GM21515 (cell line): ENCODE measurements at regions not wholly inside any gene's neighbourhood (a gene's known extent, or its start where the extent isn't known, plus 50 kb on each side); places are given as distances from the start of the nearest gene placed in this dataset.
A peak's percentile ranks its signal among the peaks of the same experiment; 100 is the strongest.
"Not testable (repeated sequence)": the region's sequence is repeated elsewhere in the genome, so short reads cannot be mapped to it uniquely, and the experiment has no call there.

Source experiments
- ATAC-seq: cut with Tn5 transposase; IDR thresholded peaks from one replicate; pipeline ENCODE4 v1.9.1; 2021; ENCODE audit not compliant: unreplicated experiment

DNA sequence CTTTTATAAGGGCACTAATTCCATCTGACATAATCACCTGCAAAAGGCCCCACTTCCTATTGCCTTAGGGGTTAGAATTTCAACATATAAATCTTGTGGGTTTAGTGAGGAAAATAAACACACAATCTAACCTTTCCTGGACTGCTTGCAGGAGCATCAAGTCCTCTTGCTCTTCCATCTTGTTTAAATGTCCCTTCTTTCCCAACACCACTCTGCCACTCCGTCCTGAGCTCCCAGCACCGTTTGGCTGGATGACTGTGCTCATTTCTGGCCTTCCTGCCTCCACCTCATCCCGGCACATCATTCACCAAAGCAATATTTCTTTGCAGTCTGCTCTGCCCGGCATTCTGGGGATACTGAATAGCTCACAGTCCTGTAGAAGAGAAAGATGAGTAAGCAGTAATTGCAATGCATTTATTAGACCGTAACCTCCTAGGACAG is 247.8 kb downstream of the BCL2 start:
- ATAC-seq = no peak

DNA sequence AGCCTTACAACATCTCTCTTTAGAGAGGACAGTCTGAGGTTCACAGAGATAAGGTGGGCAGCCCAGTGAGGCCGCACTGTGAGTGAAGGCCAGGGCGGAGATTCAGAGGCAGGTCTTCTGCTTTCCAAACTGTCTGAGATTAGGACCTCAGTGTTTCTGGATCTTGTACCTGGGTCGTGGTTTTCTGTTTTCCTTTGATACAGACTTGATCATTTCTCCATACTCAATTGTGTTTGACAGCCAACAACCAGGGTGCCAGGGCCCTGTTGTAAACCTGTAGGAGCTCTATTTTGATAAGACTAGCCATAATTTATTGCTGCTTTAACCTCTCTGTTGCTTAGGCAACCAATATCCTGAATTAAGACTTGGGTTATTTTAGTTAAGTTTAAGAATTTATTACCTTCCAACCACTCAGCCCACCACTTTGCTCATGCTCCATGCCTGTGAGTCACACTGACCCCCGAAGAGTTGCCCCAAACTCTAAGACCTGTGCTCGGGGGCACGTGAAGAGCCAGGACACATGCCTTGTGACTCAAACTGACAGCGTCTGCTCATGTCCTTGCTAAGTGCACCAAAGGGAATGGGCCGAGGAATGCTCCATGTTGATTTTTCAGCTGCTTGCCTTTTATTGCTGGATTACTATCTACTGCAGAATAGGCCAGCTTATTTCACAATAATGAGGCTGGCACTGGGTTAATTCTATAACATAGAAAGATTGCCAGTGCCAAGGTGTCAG is 248.6 kb downstream of the BCL2 start:
- ATAC-seq = no peak

DNA sequence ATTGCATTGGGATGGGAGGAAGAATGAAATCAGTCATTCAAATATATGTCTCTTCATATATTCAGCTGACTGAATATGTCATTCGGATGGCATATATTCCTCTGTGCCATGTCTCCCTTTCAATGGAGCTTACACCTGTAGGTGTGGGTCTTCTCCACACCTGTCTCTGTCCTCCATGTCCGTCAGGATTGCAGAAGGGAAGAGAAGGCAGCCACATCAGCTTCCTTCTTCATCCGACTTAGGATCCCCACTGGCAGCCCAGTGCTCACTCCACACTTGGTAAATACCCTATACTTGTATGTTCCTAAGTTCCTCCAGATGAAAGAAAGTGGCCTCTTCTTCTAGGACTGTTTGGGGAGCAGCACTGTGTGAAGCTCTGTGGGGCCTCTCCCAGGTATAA is 250.1 kb downstream of the BCL2 start:
- ATAC-seq = no peak

DNA sequence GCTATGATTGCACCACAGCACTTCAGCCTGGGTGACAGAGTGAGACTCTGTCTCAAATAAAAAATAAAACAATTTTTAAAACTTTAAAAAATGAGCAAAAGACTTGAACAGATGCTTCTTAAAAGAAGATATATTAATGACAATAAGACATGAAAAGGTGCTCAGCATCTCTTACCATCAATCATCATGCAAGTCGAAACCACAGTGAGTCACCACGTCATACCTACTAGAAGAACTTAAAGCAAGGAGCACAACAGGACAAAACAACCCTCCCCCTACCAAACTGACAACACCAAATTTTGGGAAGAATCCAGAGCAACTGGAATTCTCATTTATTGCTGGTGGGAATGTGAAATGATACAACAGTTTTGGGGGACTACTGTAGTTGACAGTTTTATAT is 251.6 kb downstream of the BCL2 start:
- ATAC-seq = no peak

DNA sequence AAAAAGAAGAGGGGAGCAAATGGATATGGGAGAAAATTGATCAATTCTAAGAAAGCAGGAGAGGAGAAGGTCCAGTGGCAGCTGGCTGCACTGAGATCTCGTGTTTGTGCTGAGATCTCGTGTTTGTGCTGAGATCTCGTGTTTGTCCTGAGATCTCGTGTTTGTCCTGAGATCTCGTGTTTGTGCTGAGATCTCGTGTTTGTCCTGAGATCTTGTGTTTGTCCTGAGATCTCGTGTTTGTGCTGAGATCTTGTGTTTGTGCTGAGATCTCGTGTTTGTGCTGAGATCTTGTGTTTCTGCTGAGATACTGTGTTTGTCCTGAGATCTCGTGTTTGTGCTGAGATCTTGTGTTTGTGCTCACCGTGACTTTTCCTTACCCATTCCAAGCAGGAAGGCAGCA is 254.4 kb downstream of the BCL2 start:
- ATAC-seq = no peak

DNA sequence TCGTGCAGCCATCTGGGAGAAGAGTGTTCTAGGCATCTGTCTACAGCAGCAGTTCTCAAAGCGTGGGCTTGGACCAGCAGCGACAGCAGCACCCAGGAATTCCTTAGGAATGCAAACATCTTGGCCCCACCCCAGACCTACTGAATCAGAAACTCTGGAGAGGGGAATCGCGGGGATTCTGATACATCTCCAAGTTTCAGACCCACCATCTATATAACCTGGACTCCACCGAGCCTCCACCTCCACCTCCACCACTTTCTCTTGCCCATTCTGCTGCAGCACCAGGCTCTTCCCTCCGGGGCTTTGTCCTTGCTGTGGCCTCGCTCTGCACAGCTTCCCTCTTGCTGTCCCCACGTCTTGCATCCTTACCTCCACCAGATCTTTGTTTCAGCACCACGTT is 256.4 kb downstream of the BCL2 start:
- ATAC-seq = no peak

DNA sequence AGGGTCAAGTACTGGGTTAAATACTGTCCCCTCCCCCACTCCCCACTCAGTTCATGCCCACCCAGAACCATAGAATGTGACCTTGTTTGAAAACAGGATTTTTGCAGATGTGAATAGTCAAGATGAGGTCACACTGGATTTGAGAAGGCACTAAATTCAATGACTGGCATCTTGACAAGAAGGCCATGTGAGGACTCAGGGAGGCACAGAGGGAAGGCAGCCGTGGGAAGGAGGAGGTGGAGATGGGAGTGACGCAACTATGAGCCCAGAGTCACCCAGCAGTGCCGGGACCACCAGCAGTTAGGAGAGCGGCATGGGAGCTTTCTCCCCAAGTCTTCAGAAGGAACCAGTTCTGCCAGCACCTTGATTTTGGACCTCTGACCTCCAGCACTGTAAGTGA is 257.3 kb downstream of the BCL2 start:
- no peak for ATAC-seq

DNA sequence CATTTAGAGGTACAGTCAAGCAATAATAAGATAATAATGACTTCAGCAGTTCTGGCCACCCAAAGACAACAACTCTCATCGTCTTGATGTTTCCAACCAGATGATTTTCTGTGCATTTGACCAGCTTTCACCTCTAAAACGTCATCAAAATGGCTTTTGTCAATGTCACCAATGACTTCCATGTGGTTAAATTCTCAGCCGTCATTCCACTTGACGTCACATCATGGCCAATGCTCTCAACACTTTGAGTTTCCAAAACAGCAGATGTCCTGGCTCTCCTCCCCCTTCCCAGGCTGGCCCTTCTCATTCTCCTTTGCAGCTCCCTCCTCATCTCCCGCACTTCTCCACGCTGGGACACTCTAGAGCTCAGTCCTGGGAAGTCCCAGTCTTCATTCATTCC is 258.3 kb downstream of the BCL2 start:
- ATAC-seq = no peak

DNA sequence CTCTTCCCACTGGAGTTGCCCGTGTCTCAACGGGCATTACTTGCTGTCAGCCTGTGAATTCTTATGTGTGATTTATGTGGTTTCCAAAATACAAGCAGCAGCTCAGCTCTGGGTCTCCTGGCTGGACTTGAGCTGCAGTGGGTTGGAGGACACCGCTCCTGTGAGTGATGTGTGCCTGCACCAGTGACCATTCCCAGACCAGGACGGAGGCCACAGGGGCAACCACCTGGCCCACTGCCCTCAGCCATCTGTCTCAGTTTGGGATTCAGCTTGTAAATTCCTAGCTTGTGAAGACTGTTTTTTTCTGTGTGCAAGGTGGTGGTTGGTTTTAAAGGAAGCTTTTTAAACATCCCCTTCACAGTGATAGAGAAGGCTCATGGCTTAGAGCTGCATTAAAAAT is 261.0 kb downstream of the BCL2 start:
- ATAC-seq = no peak

DNA sequence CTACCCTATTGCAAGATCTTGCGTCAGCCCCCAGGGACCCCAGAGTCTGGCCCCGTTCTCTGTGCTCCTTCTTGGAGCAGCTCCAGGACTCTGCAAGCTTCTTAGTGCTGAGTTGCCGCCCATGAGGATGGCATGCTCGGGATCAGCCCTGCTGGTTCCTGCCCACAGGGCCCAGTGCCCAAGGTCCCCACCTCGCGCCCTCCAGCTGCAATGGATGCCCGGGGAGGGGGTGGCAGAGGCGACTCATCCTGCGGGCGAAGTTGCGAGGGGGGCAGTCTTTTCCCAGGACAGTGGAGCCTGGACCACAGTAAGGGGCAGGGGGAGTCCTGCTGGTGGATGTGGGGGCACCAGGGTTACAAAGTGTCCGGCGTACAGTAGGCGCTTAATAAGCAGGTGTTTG is 261.9 kb downstream of the BCL2 start:
- ATAC-seq = no peak

DNA sequence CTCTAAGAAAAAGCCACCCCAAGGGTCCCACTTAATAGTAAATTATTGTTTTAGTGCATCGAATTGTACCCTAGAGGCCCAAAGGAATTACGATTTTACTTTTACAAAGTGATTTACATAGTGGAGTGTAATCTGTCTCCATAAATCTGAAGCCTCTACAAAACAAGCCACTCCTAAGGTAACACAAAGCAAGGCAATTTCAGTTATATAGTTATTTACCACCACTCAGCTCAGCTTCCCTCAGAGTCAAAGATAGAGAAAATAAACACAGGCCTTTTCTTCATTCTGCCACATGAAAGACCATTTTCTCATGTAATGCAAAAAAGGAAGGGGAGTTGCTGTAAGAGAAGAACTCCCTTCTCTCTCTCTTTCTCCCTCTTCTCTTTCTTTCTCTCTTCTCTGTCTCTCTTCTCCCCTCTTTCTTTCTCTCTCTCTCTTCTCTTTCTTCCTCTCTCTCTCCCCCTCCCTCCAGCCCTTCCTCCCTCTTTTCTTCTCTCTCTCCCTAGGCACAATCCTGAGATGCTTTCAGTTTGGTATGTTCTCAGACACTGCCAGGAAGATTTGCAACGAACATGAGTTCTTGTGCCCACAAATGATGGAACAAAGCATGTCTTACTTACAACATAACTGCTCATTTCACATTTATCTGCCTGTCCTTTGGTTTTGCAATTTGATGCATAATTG is 264.5 kb downstream of the BCL2 start:
- no peak for ATAC-seq

DNA sequence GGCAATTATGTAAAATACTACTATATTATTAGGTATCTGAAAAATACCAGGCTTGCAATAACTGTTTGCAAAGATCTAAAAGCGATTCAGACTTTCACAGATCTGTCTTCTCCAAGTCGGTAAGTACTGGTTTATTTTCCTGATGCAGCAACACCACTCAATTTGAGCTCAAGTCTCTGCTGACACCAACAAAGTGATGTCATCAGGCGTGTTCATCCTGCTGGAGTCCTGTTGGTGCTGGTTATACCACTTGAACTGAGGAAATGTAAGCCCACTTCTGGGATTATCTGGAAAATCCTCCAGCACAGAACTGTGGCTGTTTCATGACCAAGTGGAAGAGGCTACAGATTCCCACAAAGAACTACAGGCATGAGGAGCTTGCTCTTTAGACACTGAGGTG is 267.6 kb downstream of the BCL2 start:
- no peak for ATAC-seq

DNA sequence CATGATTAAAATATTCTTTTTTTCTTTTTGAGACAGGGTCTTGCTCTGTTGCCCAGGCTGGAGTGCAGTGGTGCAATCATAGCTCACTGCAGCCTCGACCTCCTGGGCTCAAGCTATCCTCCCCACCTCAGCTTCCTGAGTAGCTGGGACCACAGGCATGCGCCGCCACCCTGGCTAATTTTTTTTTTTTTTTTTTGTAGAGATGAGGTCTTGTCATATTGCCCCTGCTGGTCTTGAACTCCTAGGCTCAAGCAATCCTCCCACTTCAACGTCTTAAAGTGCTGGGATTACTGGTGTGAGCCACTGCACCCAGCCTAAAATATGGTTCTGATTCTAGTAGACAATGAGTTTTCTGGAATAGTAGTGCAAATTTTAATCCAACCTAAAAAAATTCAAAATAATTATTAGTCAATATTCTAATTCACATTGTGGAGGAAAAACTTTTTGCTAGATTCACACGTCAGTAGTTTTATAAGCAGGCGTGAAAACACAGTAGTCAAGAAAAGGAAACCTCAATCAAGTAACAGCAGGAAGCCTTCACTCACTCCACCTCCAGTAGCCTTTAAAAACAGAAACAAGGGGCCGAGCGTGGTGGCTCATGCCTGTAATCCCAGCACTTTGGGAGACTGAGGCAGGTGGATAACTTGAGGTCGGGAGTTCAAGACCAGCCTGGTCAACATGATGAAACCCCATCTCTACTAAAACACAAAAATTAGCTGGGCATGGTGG is 268.7 kb downstream of the BCL2 start:
- not testable (repeated sequence) for ATAC-seq

DNA sequence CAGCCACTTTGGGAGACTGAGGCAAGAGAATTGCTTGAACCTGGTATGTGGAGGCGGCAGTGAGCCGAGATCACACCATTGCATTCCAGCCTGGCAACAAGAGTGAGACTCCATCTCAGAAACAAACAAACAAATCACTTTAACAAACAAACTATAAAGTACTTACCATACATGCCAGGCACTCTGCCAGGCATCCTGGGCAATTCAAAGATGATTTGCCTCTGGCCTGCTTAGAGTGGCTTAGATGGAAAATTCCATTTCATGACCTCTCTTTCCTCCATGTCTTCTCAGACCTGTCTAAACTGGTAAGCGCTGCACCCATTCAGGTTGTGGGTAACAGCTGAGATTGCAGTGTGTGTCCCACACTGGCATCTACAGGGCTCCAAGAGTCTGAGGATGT is 273.2 kb downstream of the BCL2 start:
- ATAC-seq = no peak

DNA sequence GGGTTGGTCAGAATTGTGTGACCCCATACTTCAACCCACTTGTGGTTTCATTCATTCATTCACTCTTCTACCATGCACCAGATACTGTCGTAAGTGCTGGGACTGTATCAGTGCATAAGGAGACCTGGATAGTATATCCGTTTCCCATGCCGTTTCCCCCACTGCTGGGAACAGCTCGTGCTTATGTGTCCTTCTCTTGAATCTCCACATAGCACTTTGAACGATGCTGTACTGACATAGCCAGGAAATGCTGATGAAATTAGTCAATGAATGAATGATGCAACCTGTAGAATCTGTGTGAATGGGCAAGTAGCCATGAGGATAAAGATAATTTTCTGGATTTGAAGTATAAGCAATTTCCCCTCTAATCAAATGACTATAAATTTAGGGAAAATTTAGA is 276.1 kb downstream of the BCL2 start:
- ATAC-seq = no peak

DNA sequence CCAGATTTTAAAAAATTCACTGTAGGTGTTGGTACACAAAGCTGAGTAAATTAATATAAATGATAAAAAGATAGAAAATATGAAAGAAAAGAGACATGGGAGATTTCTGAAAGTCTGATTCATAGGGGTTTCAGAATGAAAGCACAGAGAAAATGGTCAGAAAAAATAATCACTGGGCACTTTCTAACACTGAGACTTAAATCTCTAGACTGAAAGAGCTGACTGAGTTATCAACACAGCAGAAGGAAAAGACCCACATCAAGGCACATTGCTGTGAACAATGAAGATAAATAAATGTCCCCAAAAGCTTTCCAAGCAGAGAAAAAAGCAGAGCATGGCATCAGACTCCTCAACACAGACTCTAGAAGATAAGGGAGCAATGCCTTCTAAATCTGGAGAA is 277.2 kb downstream of the BCL2 start:
- no peak for ATAC-seq

DNA sequence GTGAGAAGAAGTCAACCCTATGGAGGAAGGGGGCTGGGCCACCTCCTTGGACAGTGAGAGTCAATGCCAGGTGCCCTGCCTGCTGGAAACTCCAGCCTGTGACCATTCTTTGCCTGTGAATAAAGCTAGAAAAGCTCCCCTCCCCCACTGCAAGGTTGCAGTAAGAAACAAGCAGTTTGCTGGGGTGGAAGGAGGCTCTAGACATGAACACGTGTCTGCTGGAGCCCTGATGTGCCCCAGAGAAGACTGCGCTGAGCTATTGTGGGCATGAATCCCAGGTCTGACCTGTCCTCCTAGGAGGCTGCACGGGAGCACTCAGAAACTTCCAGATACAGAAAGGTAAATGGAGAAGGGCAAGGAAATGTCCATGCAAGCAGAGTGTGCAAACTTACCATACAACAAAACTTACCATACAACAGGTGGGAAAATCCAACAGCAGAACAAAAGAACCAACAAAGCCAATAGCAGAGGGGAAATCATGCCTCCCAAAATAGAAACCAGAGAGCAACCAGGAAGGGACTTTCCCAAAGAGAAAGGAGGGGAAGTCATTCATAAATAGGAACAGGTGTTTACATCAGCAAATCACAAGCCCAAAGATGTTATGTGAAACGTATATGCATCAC is 278.7 kb downstream of the BCL2 start:
- ATAC-seq = peak; percentile 65

DNA sequence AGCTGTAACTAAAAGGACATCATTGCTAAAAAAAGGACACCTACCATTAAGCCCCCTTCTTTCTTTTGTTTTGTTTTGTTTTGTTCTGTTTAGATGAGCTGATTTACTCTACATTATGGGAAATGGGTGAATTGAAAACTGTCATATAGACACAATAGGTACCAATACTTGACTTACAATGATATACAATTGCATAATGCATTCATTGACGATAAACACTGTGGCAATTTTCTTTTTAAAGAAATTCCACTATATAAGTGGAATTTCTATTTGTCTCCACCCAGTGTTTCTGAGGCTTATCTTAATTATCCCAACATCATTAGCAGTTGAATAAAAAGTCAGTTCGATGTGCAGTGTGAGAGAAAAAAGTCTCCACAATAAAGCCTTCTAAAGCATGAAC is 282.1 kb downstream of the BCL2 start:
- ATAC-seq = no peak

DNA sequence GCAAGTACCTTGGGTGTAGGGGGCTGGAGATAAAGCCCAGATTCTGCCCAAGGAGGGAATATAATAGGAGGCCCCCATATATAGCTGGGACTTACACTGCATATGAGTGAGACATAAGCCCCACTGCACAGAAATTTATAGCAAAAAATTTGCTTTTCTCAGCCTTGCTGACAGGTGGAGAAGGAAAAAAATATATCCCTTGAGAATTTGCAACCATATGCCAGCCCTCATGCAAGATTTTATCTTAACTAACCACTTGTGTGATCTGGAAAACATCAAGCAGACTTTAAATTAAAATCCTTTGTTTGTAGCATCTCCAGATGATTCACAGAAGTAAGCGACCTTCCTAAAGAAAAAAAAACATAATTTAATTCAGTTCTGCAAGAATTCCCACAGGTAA is 288.2 kb downstream of the BCL2 start:
- ATAC-seq = no peak
